ENCODE measurements at regions not wholly inside any gene's neighbourhood (a gene's known extent, or its start where the extent isn't known, plus 50 kb on each side); places are given as distances from the start of the nearest gene placed in this dataset.

- TF ChIP-seq, protein P1, sequence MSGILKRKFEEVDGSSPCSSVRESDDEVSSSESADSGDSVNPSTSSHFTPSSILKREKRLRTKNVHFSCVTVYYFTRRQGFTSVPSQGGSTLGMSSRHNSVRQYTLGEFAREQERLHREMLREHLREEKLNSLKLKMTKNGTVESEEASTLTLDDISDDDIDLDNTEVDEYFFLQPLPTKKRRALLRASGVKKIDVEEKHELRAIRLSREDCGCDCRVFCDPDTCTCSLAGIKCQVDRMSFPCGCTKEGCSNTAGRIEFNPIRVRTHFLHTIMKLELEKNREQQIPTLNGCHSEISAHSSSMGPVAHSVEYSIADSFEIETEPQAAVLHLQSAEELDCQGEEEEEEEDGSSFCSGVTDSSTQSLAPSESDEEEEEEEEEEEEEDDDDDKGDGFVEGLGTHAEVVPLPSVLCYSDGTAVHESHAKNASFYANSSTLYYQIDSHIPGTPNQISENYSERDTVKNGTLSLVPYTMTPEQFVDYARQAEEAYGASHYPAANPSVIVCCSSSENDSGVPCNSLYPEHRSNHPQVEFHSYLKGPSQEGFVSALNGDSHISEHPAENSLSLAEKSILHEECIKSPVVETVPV (CRISPR knock-in tag; IDR thresholded peaks at IDR 0.05) = no peak
These were observed 354.0 kb upstream of the DUSP10 start (continued) for GRCh38 chr1:222095606-222096475.

GRCh38 chr1:222093518-222093917 is 351.6 kb upstream of the DUSP10 start:
- no peak for TF ChIP-seq RARB (CRISPR knock-in tag; IDR thresholded peaks at IDR 0.05)
- TF ChIP-seq ZFP3 (CRISPR knock-in tag; IDR thresholded peaks at IDR 0.05) = no peak
- no peak for TF ChIP-seq OSR1 (CRISPR knock-in tag; IDR thresholded peaks at IDR 0.05)
- no peak for TF ChIP-seq BACH2 (CRISPR knock-in tag; IDR thresholded peaks at IDR 0.05; ENCODE audit: borderline replicate concordance)
- no peak for TF ChIP-seq TOX (CRISPR knock-in tag; IDR thresholded peaks at IDR 0.05; ENCODE audit: borderline replicate concordance)
- no peak for TF ChIP-seq PPARA (CRISPR knock-in tag; IDR thresholded peaks at IDR 0.05; ENCODE audit: borderline replicate concordance)
- TF ChIP-seq, protein P1 (CRISPR knock-in tag; IDR thresholded peaks at IDR 0.05) = no peak
- no peak for TF ChIP-seq GLIS3 (CRISPR knock-in tag; IDR thresholded peaks at IDR 0.05)
- no peak for TF ChIP-seq ZNF70 (CRISPR knock-in tag; IDR thresholded peaks at IDR 0.05)
- no peak for TF ChIP-seq ISL1 (CRISPR knock-in tag; IDR thresholded peaks at IDR 0.05)
- TF ChIP-seq CSDC2 (CRISPR knock-in tag; IDR thresholded peaks at IDR 0.05) = no peak
- TF ChIP-seq, protein P2, sequence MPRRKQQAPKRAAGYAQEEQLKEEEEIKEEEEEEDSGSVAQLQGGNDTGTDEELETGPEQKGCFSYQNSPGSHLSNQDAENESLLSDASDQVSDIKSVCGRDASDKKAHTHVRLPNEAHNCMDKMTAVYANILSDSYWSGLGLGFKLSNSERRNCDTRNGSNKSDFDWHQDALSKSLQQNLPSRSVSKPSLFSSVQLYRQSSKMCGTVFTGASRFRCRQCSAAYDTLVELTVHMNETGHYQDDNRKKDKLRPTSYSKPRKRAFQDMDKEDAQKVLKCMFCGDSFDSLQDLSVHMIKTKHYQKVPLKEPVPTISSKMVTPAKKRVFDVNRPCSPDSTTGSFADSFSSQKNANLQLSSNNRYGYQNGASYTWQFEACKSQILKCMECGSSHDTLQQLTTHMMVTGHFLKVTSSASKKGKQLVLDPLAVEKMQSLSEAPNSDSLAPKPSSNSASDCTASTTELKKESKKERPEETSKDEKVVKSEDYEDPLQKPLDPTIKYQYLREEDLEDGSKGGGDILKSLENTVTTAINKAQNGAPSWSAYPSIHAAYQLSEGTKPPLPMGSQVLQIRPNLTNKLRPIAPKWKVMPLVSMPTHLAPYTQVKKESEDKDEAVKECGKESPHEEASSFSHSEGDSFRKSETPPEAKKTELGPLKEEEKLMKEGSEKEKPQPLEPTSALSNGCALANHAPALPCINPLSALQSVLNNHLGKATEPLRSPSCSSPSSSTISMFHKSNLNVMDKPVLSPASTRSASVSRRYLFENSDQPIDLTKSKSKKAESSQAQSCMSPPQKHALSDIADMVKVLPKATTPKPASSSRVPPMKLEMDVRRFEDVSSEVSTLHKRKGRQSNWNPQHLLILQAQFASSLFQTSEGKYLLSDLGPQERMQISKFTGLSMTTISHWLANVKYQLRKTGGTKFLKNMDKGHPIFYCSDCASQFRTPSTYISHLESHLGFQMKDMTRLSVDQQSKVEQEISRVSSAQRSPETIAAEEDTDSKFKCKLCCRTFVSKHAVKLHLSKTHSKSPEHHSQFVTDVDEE (CRISPR knock-in tag; IDR thresholded peaks at IDR 0.05) = no peak
- TF ChIP-seq, protein P3, sequence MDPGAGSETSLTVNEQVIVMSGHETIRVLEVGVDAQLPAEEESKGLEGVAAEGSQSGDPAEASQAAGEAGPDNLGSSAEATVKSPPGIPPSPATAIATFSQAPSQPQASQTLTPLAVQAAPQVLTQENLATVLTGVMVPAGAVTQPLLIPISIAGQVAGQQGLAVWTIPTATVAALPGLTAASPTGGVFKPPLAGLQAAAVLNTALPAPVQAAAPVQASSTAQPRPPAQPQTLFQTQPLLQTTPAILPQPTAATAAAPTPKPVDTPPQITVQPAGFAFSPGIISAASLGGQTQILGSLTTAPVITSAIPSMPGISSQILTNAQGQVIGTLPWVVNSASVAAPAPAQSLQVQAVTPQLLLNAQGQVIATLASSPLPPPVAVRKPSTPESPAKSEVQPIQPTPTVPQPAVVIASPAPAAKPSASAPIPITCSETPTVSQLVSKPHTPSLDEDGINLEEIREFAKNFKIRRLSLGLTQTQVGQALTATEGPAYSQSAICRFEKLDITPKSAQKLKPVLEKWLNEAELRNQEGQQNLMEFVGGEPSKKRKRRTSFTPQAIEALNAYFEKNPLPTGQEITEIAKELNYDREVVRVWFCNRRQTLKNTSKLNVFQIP (CRISPR knock-in tag; IDR thresholded peaks at IDR 0.05; ENCODE audit: borderline replicate concordance, low read depth) = no peak
- no peak for TF ChIP-seq ARNTL (CRISPR knock-in tag; IDR thresholded peaks at IDR 0.05; ENCODE audit: borderline replicate concordance, low read depth)
- TF ChIP-seq ESRRG (CRISPR knock-in tag; IDR thresholded peaks at IDR 0.05) = no peak
- no peak for TF ChIP-seq ZC3H10 (CRISPR knock-in tag; IDR thresholded peaks at IDR 0.05)
- no peak for TF ChIP-seq SNAI2 (CRISPR knock-in tag; IDR thresholded peaks at IDR 0.05)
- no peak for TF ChIP-seq ZFP30 (CRISPR knock-in tag; IDR thresholded peaks at IDR 0.05)
- TF ChIP-seq, protein P4, sequence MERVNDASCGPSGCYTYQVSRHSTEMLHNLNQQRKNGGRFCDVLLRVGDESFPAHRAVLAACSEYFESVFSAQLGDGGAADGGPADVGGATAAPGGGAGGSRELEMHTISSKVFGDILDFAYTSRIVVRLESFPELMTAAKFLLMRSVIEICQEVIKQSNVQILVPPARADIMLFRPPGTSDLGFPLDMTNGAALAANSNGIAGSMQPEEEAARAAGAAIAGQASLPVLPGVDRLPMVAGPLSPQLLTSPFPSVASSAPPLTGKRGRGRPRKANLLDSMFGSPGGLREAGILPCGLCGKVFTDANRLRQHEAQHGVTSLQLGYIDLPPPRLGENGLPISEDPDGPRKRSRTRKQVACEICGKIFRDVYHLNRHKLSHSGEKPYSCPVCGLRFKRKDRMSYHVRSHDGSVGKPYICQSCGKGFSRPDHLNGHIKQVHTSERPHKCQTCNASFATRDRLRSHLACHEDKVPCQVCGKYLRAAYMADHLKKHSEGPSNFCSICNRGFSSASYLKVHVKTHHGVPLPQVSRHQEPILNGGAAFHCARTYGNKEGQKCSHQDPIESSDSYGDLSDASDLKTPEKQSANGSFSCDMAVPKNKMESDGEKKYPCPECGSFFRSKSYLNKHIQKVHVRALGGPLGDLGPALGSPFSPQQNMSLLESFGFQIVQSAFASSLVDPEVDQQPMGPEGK (CRISPR knock-in tag; IDR thresholded peaks at IDR 0.05; ENCODE audit: borderline replicate concordance) = no peak
- no peak for ATAC-seq

DNA sequence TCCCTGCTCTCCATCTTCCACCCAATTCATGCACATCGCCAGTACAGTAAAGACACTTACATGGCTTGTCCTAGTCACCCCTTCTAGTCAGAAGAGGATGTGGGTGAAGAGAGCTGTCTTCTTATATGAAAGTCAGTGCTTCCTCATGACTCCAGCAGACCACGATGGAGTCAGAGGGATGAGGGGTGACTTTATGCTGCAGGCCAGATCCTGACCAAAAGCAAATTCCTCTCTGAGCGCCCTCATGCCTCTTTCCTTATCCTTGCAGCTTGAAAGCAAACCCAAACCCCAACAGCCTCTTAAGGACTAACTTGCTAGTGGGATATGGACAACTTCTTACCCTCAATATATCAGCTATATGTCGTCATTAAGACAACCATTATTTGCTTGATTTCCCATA is 348.2 kb upstream of the DUSP10 start:
- TF ChIP-seq, protein P1 (CRISPR knock-in tag; IDR thresholded peaks at IDR 0.05) = no peak
- no peak for TF ChIP-seq ZFP30 (CRISPR knock-in tag; IDR thresholded peaks at IDR 0.05)
- no peak for TF ChIP-seq ESRRG (CRISPR knock-in tag; IDR thresholded peaks at IDR 0.05)
- no peak for TF ChIP-seq ZC3H10 (CRISPR knock-in tag; IDR thresholded peaks at IDR 0.05)
- TF ChIP-seq TOX (CRISPR knock-in tag; IDR thresholded peaks at IDR 0.05; ENCODE audit: borderline replicate concordance) = no peak
- TF ChIP-seq ZNF70 (CRISPR knock-in tag; IDR thresholded peaks at IDR 0.05) = no peak
- no peak for TF ChIP-seq ZNF565 (CRISPR knock-in tag; conservative IDR thresholded peaks at IDR 0.05; ENCODE audit: low read depth)
- TF ChIP-seq OSR1 (CRISPR knock-in tag; IDR thresholded peaks at IDR 0.05) = no peak
- TF ChIP-seq SNAI2 (CRISPR knock-in tag; IDR thresholded peaks at IDR 0.05) = no peak
- TF ChIP-seq TCF4 (CRISPR knock-in tag; IDR thresholded peaks at IDR 0.05; ENCODE audit: borderline replicate concordance) = no peak
- peak; percentile 73 for ATAC-seq

All from SK-N-SH treated with all-trans-retinoic acid at 6 μM for 48 hours (cell line).